WI38 (cell line): ENCODE measurements at regions not wholly inside any gene's neighbourhood (a gene's known extent, or its start where the extent isn't known, plus 50 kb on each side); places are given as distances from the start of the nearest gene placed in this dataset.

ENCODE experiments used
- H3K4me3 ChIP-seq: 2 replicates; pipeline ENCODE4 v1.5.1; 2011; ENCODE audit warnings: low read depth, mild to moderate bottlenecking, control low read depth, low read length
- CTCF ChIP-seq: IDR thresholded peaks from 2 replicates; pipeline ENCODE4 v1.5.1; 2012; ENCODE audit warnings: low read depth, mild to moderate bottlenecking, control low read depth, low read length

DNA sequence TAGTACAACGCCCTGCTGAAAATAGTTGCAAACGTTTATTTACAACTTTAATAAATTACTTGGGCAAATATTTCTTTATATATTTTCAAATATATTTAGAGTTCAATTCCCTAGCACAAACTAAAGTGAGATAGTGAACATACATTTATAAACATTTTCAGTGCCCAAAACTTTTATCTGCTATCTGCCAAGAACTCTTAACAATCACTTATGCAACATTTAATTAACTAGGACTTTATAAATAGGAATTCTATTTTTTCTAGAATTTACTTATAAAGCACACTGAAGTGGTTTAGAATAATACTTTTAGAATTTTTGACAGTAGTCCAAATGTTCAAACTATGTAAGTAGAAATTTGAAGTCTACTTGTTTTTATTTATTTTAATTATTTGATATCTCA, 452.6 kb upstream of the RGS17 start:
- no peak overlapping the region for H3K4me3 ChIP-seq
- TF ChIP-seq CTCF = no peak

DNA sequence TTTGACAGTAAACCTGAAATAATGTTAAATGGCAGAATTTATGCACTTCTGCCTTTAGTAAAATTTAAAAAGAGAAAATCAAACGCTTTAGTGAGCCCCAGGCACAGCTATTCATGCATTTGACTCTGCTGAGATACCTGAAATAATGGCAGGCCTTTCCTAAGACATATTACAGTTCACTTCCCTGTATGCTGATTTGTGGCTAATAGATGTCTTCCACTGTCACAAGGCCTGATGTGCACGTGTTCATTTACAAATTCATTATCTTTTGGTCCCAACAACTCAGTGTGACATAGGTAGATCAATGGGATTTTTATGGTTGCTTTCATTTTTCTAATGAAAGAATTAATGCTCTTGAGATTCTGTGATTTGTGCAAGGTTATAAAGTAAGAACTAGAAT, 449.7 kb upstream of the RGS17 start:
- no peak for TF ChIP-seq CTCF
- no peak overlapping the region for H3K4me3 ChIP-seq

DNA sequence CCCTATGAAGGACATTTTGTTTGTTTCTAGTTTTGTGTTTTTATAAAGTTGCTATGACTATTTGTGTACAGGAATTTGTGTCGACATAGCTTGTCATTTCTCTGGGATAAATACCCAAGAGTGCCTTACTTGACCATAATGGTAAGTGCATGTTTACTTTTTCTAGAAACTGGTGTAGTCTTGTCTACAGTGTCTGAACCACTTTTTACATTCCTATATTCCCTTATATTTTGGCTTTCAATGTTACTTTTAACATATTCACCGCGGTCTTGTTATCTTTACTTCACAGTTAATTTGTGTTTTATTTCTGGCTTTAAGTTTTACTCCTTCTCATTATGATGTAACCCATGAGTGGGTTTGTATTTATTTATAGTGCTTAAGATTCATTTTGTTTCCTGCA, 444.4 kb upstream of the RGS17 start:
- TF ChIP-seq CTCF = no peak

GRCh38 chr6:153574231-153574630, 443.1 kb upstream of the RGS17 start:
- TF ChIP-seq CTCF = no peak

More for the DNA sequence above, 444.4 kb upstream of the RGS17 start:
- H3K4me3 ChIP-seq = no peak overlapping the region

DNA sequence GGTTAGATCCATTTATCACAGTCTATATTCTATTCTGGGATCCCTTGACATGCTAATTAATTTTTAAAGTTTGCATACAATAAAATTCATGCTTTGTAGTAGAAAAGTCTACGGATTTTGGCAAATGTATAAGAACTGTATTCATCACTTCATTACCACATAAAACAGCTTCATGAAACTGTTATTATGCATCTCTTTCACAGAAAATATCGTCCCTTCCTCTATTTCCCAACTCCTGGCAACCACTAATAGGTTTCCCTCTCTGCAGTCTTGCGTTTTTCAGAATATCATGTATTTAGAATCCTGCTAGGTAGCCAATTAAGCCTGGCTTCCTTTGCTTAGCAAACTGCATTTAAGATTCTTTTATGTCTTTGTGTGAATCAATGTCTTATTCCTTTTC, 441.3 kb upstream of the RGS17 start:
- TF ChIP-seq CTCF = no peak
- H3K4me3 ChIP-seq = no peak overlapping the region

More at GRCh38 chr6:153574231-153574630, 443.1 kb upstream of the RGS17 start:
- no peak overlapping the region for H3K4me3 ChIP-seq

DNA sequence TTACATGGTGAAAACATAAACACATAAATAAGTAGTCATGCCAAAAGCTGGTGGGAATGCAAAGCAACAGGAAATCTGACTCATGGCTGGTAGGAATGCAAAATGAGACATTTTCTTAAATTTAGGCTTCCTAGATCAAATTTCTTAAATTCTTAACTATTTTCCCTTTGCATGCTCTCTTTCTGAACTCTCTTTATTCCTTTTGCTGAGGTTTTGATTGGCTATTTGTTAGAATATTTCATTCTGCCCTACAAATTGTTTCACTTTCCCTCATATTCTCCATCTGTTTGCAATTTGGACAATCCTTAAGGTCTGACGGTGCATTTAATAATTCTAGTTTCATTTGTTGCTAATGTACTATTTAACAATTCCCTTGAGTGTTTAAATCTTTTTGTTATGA, 437.5 kb upstream of the RGS17 start:
- no peak for TF ChIP-seq CTCF
- no peak overlapping the region for H3K4me3 ChIP-seq

- H3K4me3 ChIP-seq = no peak overlapping the region
- TF ChIP-seq CTCF = no peak
Measured at GRCh38 chr6:153564803-153565202, 433.7 kb upstream of the RGS17 start.
